ENCODE measurements at regions not wholly inside any gene's neighbourhood (a gene's known extent, or its start where the extent isn't known, plus 50 kb on each side); places are given as distances from the start of the nearest gene placed in this dataset.

GRCh38 chr2:118677546-118677945, 169.9 kb downstream of the EN1 start:
- TF ChIP-seq YY1 (IDR thresholded peaks at IDR 0.05; ENCODE audit: low read depth, low read length) (no peak), CREB1 (IDR thresholded peaks at IDR 0.05; ENCODE audit: low read depth) (no peak), SMAD1 (IDR thresholded peaks at IDR 0.05; ENCODE audit: low read depth, partially characterized antibody) (no peak), NFYB (IDR thresholded peaks at IDR 0.05; ENCODE audit: insufficient read depth, low read depth, low read length) (no peak), TARDBP (IDR thresholded peaks at IDR 0.05; ENCODE audit: borderline replicate concordance) (no peak), HDAC2 (IDR thresholded peaks at IDR 0.05) (no peak), SIN3A (IDR thresholded peaks at IDR 0.05; ENCODE audit: low read depth, low read length) (no peak), EZH2 (IDR thresholded peaks at IDR 0.05; ENCODE audit: borderline replicate concordance, control insufficient read depth, low read depth, low read length) (no peak), CTCF (IDR thresholded peaks at IDR 0.05 in 2 of 3, conservative IDR thresholded peaks at IDR 0.05 in 1 of 3; ENCODE audit: control insufficient read depth in 2 of 3, extremely low read depth in 1 of 3, insufficient read depth in 1 of 3, low read depth in 3 of 3, low read length in 3 of 3) (no peak), KAT2A (conservative IDR thresholded peaks at IDR 0.05; ENCODE audit: control insufficient read depth, low read depth, low read length) (no peak)
- TF ChIP-seq, protein P1, sequence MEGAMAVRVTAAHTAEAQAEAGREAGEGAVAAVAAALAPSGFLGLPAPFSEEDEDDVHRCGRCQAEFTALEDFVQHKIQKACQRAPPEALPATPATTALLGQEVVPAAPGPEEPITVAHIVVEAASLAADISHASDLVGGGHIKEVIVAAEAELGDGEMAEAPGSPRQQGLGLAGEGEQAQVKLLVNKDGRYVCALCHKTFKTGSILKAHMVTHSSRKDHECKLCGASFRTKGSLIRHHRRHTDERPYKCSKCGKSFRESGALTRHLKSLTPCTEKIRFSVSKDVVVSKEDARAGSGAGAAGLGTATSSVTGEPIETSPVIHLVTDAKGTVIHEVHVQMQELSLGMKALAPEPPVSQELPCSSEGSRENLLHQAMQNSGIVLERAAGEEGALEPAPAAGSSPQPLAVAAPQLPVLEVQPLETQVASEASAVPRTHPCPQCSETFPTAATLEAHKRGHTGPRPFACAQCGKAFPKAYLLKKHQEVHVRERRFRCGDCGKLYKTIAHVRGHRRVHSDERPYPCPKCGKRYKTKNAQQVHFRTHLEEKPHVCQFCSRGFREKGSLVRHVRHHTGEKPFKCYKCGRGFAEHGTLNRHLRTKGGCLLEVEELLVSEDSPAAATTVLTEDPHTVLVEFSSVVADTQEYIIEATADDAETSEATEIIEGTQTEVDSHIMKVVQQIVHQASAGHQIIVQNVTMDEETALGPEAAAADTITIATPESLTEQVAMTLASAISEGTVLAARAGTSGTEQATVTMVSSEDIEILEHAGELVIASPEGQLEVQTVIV (IDR thresholded peaks at IDR 0.05; ENCODE audit: borderline replicate concordance, partially characterized antibody): no peak
- TF ChIP-seq, protein P2, sequence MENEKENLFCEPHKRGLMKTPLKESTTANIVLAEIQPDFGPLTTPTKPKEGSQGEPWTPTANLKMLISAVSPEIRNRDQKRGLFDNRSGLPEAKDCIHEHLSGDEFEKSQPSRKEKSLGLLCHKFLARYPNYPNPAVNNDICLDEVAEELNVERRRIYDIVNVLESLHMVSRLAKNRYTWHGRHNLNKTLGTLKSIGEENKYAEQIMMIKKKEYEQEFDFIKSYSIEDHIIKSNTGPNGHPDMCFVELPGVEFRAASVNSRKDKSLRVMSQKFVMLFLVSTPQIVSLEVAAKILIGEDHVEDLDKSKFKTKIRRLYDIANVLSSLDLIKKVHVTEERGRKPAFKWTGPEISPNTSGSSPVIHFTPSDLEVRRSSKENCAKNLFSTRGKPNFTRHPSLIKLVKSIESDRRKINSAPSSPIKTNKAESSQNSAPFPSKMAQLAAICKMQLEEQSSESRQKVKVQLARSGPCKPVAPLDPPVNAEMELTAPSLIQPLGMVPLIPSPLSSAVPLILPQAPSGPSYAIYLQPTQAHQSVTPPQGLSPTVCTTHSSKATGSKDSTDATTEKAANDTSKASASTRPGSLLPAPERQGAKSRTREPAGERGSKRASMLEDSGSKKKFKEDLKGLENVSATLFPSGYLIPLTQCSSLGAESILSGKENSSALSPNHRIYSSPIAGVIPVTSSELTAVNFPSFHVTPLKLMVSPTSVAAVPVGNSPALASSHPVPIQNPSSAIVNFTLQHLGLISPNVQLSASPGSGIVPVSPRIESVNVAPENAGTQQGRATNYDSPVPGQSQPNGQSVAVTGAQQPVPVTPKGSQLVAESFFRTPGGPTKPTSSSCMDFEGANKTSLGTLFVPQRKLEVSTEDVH (IDR thresholded peaks at IDR 0.05; ENCODE audit: low read depth, partially characterized antibody): no peak

Data from GM12878 (cell line).